Trophoblast cell (in vitro differentiated cells and primary cell): ENCODE measurements at regions not wholly inside any gene's neighbourhood (a gene's known extent, or its start where the extent isn't known, plus 50 kb on each side); places are given as distances from the start of the nearest gene placed in this dataset.

ENCODE experiments used
- DNase-seq, 2 donors: peaks; one replicate each; pipeline ENCODE4 v3.0.0-alpha.2; 2016
- H2AFZ ChIP-seq: 2 replicates; pipeline ENCODE4 v1.6.1; 2013; ENCODE audit warnings: low read length, moderate library complexity, mild to moderate bottlenecking; ENCODE audit not compliant: insufficient read depth, poor library complexity
- H2AK5ac ChIP-seq: 2 replicates; pipeline ENCODE4 v1.6.1; 2013; ENCODE audit warnings: mild to moderate bottlenecking, low read length
- H2BK120ac ChIP-seq: 2 replicates; pipeline ENCODE4 v1.6.1; 2013; ENCODE audit warnings: low read length, mild to moderate bottlenecking, moderate library complexity; ENCODE audit not compliant: insufficient read depth, poor library complexity
- H2BK12ac ChIP-seq: 2 replicates; pipeline ENCODE4 v1.6.1; 2013; ENCODE audit warnings: mild to moderate bottlenecking, low read length, moderate library complexity
- H2BK5ac ChIP-seq: 2 replicates; pipeline ENCODE4 v1.6.1; 2013; ENCODE audit warnings: low read length, low read depth, moderate library complexity, mild to moderate bottlenecking; ENCODE audit not compliant: poor library complexity
- H3K14ac ChIP-seq: 2 replicates; pipeline ENCODE4 v1.6.1; 2013; ENCODE audit warnings: mild to moderate bottlenecking, low read length
- H3K18ac ChIP-seq: 2 replicates; pipeline ENCODE4 v1.6.1; 2013; ENCODE audit warnings: mild to moderate bottlenecking, low read length
- H3K23ac ChIP-seq: 2 replicates; pipeline ENCODE4 v1.6.1; 2013; ENCODE audit warnings: low read length
- H3K27ac ChIP-seq: 2 replicates; pipeline ENCODE4 v1.5.1; 2013; ENCODE audit warnings: low read depth, mild to moderate bottlenecking, inconsistent platforms, low read length, moderate library complexity
- H3K27me3 ChIP-seq: 2 replicates; pipeline ENCODE4 v1.6.1; 2013; ENCODE audit warnings: inconsistent platforms, mild to moderate bottlenecking, low read length, moderate library complexity; ENCODE audit not compliant: insufficient read depth
- H3K36me3 ChIP-seq, 2 experiments: 1 replicate in 1 of 2; 2 replicates in 1 of 2; pipeline ENCODE4 v1.6.1; 2013; ENCODE audit warnings: low read length in 2 of 2, mild to moderate bottlenecking in 2 of 2, moderate library complexity in 1 of 2; ENCODE audit not compliant: insufficient read depth in 2 of 2, control insufficient read depth in 1 of 2
- H3K4ac ChIP-seq: 2 replicates; pipeline ENCODE4 v1.6.1; 2013; ENCODE audit warnings: low read depth, mild to moderate bottlenecking, low read length, moderate library complexity
- H3K4me1 ChIP-seq, 2 experiments: 1 replicate in 1 of 2; 2 replicates in 1 of 2; pipeline ENCODE4 v1.6.1; 2013; ENCODE audit warnings: low read length in 2 of 2, mild to moderate bottlenecking in 2 of 2, moderate library complexity in 1 of 2; ENCODE audit not compliant: insufficient read depth in 2 of 2, control insufficient read depth in 1 of 2
- H3K4me2 ChIP-seq: 2 replicates; pipeline ENCODE4 v1.6.1; 2013; ENCODE audit warnings: inconsistent platforms, mild to moderate bottlenecking, low read length, moderate library complexity
- H3K4me3 ChIP-seq: 2 replicates; pipeline ENCODE4 v1.5.1; 2013; ENCODE audit warnings: mild to moderate bottlenecking, low read depth, low read length, inconsistent platforms
- H3K79me1 ChIP-seq: one replicate; pipeline ENCODE4 v1.6.1; 2013; ENCODE audit warnings: low read length
- H3K79me2 ChIP-seq: 2 replicates; pipeline ENCODE4 v1.6.1; 2013; ENCODE audit warnings: low read length, mild to moderate bottlenecking; ENCODE audit not compliant: control insufficient read depth, insufficient read depth, poor library complexity
- H3K9ac ChIP-seq: 2 replicates; pipeline ENCODE4 v1.6.1; 2013; ENCODE audit warnings: mild to moderate bottlenecking, low read length
- H3K9me3 ChIP-seq: 2 replicates; pipeline ENCODE4 v1.6.1; 2013; ENCODE audit warnings: low read depth, mild to moderate bottlenecking, control low read depth, inconsistent platforms, low read length; ENCODE audit not compliant: insufficient read depth
- H4K12ac ChIP-seq: 2 replicates; pipeline ENCODE4 v1.6.1; 2013; ENCODE audit warnings: low read depth, mild to moderate bottlenecking, low read length, moderate library complexity
- H4K8ac ChIP-seq: 2 replicates; pipeline ENCODE4 v1.6.1; 2013; ENCODE audit warnings: low read depth, mild to moderate bottlenecking, low read length, moderate library complexity
- H4K91ac ChIP-seq: one replicate; pipeline ENCODE4 v1.6.1; 2013; ENCODE audit warnings: low read depth, mild to moderate bottlenecking, low read length, moderate library complexity
- whole genome bisulfite sequencing: extraction: QIAGEN DNeasy Blood & Tissue Kit; methylation state at CpG from one replicate; pipeline ENCODE4 v1.1.7; 2013; ENCODE audit warnings: missing lambda C conversion rate; ENCODE audit not compliant: insufficient read length, insufficient coverage; ENCODE audit errors: extremely low coverage; 5-methylcytosine and 5-hydroxymethylcytosine counted together

DNA sequence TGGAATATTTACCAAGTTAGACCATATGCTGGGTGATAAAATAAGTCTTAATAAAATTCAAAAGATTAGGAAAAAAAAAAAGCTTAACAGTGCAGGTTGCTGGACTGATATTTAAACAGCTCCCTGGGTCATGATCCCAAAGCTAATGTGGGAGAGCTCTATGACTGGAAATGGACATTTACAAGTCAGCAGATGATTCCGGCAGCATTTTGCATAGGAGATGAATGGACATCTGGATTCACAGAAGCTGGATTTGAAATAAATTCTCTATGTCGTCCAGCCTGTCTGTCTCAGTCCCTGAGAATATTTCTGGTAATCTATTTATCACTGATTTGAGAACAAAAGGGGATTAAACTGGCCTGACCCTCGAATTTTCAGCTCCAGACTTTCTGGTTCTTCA, 52.3 kb upstream of the KLHL25 start:
- H3K79me1 ChIP-seq: no peaks in the 10 kb centered on the region
- H3K36me3 ChIP-seq: no peaks in the 10 kb centered on the region
- no peak overlapping the region for H2AFZ ChIP-seq
- H2BK120ac ChIP-seq: no peak overlapping the region
- DNase-seq: no peak
- no peak overlapping the region for H3K9ac ChIP-seq
- H4K91ac ChIP-seq: no peak overlapping the region
- H4K12ac ChIP-seq: no peak overlapping the region
- H3K23ac ChIP-seq: no peak overlapping the region
- no peak overlapping the region for H2BK12ac ChIP-seq
- H3K27me3 ChIP-seq: no peaks in the 10 kb centered on the region
- no peak overlapping the region for H3K27ac ChIP-seq
- H3K4me3 ChIP-seq: no peak overlapping the region
- no peak overlapping the region for H4K8ac ChIP-seq
- no peak overlapping the region for H3K18ac ChIP-seq
- no peak overlapping the region for H3K4ac ChIP-seq
- H3K4me1 ChIP-seq: no peaks in the 10 kb centered on the region
- H3K14ac ChIP-seq: no peak overlapping the region
- WGBS: no CpG with 5 or more reads among the region's 3 CpGs
- no peak overlapping the region for H2AK5ac ChIP-seq
- no peak overlapping the region for H3K4me2 ChIP-seq
- H2BK5ac ChIP-seq: no peak overlapping the region
- H3K79me2 ChIP-seq: no peaks in the 10 kb centered on the region
- H3K9me3 ChIP-seq: peaks cover 2% of the 10 kb centered on the region

DNA sequence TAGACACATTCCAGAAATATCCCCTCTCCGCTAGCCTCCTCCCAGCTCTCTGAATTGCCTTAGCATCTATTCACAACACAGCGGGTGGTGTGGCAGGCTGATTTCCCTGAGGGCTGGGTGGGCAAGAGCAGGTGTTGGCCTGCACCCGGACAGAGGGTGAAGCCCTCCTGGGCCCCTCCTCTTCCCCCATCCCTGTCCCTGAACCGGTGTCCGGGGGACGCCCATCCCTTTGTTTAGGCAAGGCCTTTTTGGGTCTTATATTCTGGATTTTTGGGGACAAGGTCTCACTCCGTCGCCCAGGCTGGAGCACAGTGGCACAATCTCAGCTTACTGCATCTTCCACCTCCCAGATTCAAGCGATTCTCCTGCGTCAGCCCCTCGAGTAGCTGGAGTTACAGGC, 55.2 kb upstream of the KLHL25 start:
- Histone ChIP-seq H3K27me3 (no peaks in the 10 kb centered on the region), H3K79me1 (no peaks in the 10 kb centered on the region), H4K8ac (no peak overlapping the region), H2BK120ac (no peak overlapping the region), H3K4ac (no peak overlapping the region), H3K9me3 (no peaks in the 10 kb centered on the region), H3K36me3 (no peaks in the 10 kb centered on the region), H3K4me2 (no peak overlapping the region), H3K18ac (no peak overlapping the region), H3K79me2 (no peaks in the 10 kb centered on the region), H3K14ac (no peak overlapping the region), H4K12ac (no peak overlapping the region), H4K91ac (no peak overlapping the region), H2BK12ac (no peak overlapping the region), H3K23ac (no peak overlapping the region), H3K9ac (no peak overlapping the region), H3K4me3 (peak overlapping the region; percentile 49), H3K4me1 (no peaks in the 10 kb centered on the region), H2AFZ (no peak overlapping the region), H3K27ac (no peak overlapping the region), H2AK5ac (no peak overlapping the region), H2BK5ac (no peak overlapping the region)
- WGBS: no CpG with 5 or more reads among the region's 11 CpGs
- no peak for DNase-seq

DNA sequence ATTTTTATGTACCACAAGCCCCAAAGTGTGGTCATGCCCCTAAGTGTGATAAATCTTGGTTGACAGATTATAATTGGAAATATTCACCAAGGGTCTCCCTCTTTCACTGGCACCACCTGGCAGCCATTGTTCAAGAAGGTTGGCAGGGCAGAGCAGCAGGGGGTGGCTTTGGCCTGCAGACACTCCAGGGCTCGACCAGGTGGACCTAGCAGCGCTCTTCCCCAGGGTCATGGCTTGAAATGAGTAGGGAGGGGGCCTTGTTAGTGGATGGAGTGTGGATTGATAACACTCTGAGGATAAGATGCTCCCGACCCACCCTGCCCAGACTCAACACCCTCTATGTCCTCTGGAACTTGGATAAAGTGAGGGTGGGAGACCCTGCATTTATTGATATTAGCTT, 58.2 kb upstream of the KLHL25 start:
- Histone ChIP-seq H3K18ac (no peak overlapping the region), H3K79me2 (no peaks in the 10 kb centered on the region), H3K79me1 (no peaks in the 10 kb centered on the region), H3K23ac (no peak overlapping the region), H3K9me3 (no peaks in the 10 kb centered on the region), H4K12ac (no peak overlapping the region), H3K4ac (no peak overlapping the region), H2AK5ac (no peak overlapping the region), H3K9ac (no peak overlapping the region), H3K27ac (no peak overlapping the region), H3K36me3 (no peaks in the 10 kb centered on the region), H3K27me3 (no peaks in the 10 kb centered on the region), H2AFZ (no peak overlapping the region), H2BK5ac (no peak overlapping the region), H3K4me2 (no peak overlapping the region), H3K4me3 (no peak overlapping the region), H3K14ac (no peak overlapping the region), H3K4me1 (no peaks in the 10 kb centered on the region), H4K8ac (no peak overlapping the region), H2BK12ac (no peak overlapping the region), H2BK120ac (no peak overlapping the region), H4K91ac (no peak overlapping the region)
- no CpG with 5 or more reads among the region's 3 CpGs for WGBS
- DNase-seq: no peak

- Histone ChIP-seq H2BK120ac (no peak overlapping the region), H2AFZ (no peak overlapping the region), H3K4ac (no peak overlapping the region), H3K79me1 (no peaks in the 10 kb centered on the region), H3K27ac (no peak overlapping the region), H2AK5ac (no peak overlapping the region), H4K8ac (no peak overlapping the region), H3K18ac (no peak overlapping the region), H3K36me3 (no peaks in the 10 kb centered on the region), H3K9ac (no peak overlapping the region), H2BK5ac (no peak overlapping the region), H4K91ac (no peak overlapping the region), H3K23ac (no peak overlapping the region), H3K4me2 (no peak overlapping the region), H3K14ac (no peak overlapping the region), H2BK12ac (no peak overlapping the region), H3K79me2 (no peaks in the 10 kb centered on the region), H3K4me1 (no peaks in the 10 kb centered on the region), H3K4me3 (no peak overlapping the region), H3K9me3 (no peaks in the 10 kb centered on the region), H4K12ac (no peak overlapping the region), H3K27me3 (no peaks in the 10 kb centered on the region)
- WGBS: no CpG with 5 or more reads among the region's 11 CpGs
- peak in 1 of 2 donors; percentile 81 for DNase-seq
Observed at GRCh38 chr15:85854345-85855097, 59.8 kb upstream of the KLHL25 start.
